H1 (cell line): ENCODE measurements at regions not wholly inside any gene's neighbourhood (a gene's known extent, or its start where the extent isn't known, plus 50 kb on each side); places are given as distances from the start of the nearest gene placed in this dataset.

ENCODE experiments used
- HDAC6 ChIP-seq: IDR thresholded peaks from one replicate; pipeline ENCODE4 v1.7.1; 2012; ENCODE audit warnings: low read depth, mild to moderate bottlenecking, inconsistent platforms, low read length, moderate library complexity
- KDM4A ChIP-seq: IDR thresholded peaks from one replicate; pipeline ENCODE4 v1.7.1; 2012; ENCODE audit warnings: low read depth, mild to moderate bottlenecking, moderate library complexity, low read length, inconsistent platforms; ENCODE audit not compliant: severe bottlenecking
- NANOG ChIP-seq: IDR thresholded peaks from 2 replicates; pipeline ENCODE4 v1.6.1; 2011; ENCODE audit warnings: low read length, low read depth, mild to moderate bottlenecking, inconsistent platforms; ENCODE audit not compliant: insufficient read depth, poor library complexity, severe bottlenecking

DNA sequence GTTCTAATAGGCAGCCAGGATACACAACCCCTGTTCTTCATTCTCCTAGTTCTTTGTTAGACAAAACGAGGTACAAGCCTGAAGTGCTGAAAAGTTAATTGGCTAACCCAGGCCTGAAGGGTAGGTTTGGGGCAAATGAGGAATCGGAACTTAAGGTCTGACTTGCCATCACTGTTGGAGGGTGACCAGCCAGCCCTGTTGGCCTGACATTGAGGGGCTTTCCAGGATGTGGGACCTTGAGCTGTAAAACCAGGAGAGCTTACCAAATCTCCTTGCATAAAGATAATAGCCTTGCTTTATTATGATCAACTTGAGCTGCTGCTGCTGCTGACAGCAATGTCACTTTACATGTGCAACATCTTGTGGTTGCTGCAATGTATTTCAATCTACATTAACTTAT is 256.0 kb downstream of the VAPA start (continued):
- TF ChIP-seq NANOG (no peak), HDAC6 (no peak), KDM4A (no peak)
